DMS153 treated with DMSO at 0.1 percent for 48 hours (cell line): ENCODE measurements at regions not wholly inside any gene's neighbourhood (a gene's known extent, or its start where the extent isn't known, plus 50 kb on each side); places are given as distances from the start of the nearest gene placed in this dataset.

Experiments
- DNase-seq: peaks from one replicate; lab custom pipeline; 2025; ENCODE audit not compliant: unreplicated experiment; lab: John Stamatoyannopoulos, UW

DNA sequence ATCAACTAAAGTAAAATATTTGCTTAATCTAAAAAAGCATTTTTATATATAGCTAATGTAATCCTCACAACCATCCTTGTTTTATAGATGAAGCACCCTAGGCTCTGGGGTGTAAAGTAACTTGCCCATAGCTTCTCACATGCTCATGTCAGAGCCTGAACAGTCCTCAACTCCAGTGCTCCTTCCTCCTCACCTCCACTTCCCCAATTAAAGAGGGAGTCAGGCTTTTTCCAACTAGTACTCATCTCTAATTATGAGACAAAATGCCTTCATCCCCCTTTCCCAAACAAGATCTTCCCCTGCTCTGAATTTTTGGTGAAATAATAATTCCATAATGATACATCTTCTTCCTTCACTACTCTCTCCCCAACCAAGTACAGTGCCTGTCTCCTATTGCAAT lies 290.8 kb upstream of the PRDM1 start:
- DNase-seq: no peak

DNA sequence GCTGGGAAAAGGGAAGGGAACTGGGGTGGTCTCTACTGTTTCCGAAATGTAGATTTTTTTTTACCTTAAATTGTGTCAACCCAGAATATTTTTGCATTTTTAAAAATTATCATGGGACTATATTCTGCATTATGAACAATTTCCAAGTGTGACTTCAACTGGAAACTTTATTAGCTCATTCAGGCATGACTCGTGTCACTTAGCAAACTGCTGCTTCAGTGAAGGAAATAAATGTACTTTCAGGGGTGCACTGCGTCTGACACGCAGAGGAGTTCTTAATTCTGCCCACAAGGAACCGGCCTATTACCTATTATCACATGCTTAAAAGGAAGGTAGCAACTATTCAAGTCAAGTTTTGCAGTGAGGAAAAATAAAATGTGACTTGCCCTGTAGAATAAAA lies 291.3 kb upstream of the PRDM1 start:
- no peak for DNase-seq

DNA sequence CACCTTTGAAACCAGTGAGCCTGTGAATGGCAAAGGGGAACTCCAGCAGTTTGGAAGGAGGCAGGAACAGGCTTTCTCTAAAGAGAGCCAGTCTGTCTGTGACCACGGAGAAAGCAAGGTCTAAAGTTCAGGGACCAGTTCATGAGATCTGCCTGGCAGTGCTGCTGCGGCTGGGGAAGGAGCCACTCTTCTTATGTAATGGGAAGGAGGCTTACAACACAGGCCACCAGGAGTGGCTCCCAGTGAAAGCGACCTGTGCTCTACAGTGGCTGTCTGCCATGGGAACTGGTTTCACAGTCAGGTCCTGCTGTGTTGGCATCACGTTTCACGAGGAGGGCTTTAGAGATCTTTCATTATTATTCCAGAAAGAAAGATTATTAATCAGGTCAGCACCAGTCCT lies 291.9 kb upstream of the PRDM1 start:
- DNase-seq: no peak

DNA sequence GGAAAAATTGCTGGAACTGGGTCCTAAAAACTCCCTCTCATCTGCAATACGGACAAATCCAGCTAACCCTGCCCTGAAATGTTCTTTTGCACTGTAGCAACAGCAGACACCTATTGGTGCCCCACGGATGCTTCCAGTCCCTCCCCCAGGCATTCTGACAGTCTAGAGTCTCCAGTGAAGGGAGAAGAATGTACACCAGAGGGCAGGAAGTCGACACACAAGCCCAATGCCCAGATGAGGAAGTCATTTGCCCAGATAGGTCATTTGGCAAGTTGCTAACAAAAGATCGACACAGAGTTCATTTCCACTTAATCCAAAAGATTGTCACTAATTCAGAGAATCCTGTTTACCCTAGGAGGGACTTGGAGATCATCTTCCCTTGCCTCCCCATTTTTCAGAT lies 293.0 kb upstream of the PRDM1 start:
- peak; percentile 11 for DNase-seq

DNA sequence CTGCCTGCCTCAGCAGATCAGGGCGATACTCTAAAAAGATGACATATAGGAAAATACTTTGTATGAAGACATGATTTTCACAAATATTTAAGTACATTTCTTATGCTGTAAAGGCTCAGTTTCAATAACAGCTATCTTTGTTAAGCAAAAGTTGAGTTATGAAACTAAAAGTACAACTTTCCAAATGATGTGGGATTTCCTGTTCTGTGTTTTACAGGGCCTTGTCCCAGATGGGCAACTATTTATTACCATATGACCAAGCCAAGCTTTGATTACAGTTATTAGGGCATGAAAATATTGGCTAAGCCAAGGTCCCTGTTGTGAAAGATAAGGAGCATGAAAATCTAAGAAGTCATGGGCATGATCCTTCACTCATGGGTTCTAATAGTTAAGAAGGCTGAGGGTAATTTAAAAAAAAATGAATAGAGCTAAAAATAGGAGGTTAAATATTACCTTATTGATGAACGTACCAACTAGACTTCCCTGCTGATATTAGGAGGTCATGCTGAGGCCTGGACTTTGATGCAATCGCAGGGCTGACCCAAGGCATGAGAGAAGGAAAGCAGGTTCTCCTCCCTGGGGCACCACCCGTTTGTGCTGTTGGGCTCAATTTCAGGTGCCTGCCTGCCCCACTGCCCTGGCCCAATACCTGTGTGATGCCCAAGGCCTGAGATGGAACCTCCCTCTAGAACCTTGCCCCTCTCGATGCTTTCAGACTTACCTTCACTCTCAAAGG lies 294.4 kb upstream of the PRDM1 start:
- DNase-seq: no peak

DNA sequence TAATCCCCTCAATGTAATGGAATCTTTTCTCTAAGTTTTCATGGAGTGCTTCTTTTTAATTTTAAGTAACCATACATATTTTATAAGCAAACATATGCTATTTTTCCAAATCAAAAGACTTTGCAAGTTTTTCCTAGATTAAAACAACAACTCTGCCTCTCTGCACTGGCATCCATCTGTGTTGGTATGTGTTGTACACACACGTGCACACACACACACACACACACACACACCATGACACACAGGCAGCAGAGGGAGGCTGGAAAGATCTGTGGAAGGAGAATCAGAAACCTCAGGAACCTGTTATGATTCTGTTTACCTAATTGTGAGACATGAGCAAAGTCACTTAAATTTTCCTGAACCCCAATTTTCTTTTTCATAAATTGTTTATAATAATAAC lies 295.0 kb upstream of the PRDM1 start:
- DNase-seq: no peak

DNA sequence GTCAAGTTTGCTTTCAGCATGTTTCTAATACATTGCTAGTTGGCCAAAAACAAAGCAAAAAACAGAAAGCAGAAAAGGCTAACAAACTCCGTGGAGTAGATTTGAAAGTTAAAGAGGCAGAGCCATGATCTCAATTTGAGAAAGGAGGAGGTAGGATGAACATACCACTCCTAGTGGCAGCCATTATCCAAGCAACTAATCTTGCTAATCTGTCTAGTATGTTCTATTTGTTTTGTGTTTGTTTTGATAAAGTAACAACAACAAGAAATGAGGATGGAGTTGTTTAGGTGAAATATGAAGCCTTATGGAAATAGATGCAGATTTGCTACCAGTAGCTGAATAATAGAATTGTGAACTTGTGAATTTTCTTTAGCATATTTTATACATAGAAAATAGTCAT lies 295.5 kb upstream of the PRDM1 start:
- DNase-seq: no peak

DNA sequence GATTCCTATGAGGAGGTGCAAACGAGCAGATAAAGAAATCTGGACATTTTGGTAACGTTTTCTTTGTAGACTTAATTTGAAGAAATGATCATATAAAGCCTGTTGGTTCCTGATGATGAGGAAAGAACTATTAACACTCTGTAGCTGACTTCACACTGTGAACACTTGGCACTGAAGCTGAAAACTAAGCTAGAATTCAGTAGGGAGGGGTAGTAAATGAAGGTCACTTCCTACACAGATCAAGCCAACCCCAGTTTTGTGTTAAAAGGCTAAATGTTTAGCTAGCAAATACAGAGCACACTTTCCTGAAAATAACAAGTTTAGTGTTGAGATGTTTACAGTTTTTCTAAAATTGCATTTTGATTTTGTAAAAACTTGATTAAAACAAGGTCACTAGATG lies 296.2 kb upstream of the PRDM1 start:
- DNase-seq: no peak

DNA sequence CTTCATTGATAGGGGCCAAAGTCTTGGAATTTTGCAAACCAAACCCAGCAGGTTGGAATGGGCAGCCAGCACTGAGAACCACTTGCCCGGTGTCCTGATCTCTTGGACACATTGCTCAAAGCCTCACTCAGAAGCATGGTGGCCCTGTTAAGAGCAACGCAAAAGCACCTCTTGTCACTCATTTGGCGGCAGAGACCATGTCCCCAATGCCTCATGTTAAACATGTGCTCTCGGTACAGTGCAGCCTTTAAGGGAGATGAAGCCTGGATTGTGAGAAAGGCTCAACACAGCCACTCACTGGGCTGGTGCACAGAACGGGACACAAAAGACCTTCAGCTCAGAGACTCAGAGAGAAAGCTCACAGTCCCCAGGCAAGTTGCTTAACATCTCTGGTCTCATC lies 298.4 kb upstream of the PRDM1 start:
- no peak for DNase-seq

DNA sequence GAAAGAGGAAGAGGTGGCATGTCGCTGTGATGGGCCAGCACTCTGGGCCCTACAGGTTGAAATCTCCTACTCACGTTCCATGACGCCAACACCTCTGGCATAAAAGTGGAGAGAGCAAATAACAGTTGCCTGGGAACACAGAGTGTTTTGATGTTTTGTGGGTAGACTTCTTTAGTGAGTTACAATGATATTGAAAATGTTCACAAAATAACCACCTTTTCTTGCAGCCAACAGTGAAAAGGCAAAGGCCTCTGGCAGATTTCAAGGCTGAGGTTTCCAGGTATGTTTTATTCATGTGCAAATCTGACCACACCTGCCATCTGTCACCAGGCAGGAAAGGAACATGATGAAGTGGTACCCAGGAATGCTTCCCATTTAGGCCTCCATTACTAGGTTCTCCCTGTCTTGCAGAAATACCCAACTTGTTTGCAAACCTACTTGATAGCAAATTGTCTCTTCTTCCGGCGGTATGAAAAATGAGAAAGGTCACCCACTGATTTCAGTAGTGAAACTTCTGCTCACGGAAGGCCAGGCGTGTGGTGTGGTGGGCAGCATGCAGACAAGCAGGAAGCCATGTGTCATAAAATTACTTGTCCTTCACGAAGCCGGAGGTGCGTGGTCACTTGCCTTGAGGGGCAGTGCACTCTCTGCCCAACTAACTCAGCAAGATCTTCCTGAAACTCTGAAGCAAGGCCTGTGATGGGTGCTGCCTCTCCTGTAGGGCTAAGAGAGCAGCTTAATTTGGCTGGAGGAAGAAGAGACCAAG lies 299.1 kb upstream of the PRDM1 start:
- DNase-seq: peak; percentile 13

DNA sequence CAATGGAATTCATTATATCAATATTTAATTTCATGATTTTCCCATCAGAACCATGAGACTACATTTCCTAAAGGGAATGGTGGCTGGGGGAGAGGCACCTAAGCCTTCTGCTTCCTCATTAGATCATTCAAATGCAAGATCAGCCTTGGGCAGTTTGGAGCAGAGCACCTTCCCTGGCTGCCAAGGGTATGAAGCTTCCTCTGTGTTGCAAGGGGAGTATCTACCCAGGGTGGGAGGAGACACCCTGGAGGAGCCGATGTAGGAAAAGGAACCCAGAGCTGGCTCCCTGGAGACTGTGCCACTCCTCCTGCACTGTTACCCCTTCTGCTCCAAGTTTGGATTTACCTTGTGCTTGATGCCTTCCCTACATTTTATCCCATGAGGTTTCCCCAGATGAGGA lies 299.7 kb upstream of the PRDM1 start:
- DNase-seq: no peak

DNA sequence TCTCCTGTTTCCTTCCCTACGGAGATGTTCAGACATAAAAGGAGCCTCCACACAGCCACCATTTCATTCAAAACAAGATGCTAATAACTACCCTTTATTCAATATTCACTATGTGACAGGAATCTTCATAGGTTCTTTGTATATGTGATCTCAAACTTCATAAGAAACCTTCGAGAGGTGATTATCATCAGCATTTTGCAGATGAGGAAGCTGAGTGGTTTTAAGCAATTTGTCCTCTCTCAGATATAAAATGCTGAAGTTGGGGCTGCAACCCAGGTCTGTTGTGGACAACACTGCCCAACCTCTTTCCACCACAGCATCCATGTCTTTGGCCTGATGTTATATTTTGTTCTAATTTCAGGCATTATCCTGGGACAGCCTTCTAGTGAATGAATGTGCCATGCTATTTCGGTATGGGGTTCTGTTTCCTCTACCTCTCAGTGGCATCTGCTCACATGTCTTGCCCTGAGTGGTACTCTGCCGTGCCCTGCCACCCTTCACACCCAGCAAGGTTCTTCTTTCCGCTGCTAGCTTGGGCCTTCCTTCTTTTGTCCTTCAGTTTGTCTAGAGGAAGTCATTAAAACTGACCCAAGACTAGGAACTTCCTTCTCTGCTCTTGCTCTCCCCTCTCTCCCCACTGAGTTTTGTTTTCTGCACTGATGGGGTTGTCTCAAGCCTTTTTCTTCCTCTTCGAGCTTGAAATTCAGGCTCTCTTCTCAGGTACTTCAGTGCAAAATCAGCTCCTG lies 300.9 kb upstream of the PRDM1 start:
- DNase-seq: no peak

DNA sequence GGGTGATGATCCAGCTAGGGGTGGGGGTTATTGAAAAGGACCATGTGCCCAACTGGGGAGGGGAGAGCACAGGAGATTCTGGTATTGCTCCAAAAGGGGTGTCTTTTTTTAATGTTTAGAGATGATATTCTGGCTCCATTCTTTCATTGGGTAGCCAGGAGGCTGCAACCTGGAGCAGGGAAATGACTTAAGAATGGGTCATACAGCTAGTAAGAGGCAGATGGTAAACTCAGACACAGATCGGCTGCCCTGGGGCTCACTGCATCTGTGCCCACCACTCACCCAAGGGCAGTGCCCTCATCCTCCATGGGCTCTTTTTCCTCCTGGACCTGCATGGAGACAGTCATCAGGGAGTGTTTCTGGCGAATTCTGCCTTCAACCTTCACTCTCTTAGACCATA lies 302.0 kb upstream of the PRDM1 start:
- no peak for DNase-seq

DNA sequence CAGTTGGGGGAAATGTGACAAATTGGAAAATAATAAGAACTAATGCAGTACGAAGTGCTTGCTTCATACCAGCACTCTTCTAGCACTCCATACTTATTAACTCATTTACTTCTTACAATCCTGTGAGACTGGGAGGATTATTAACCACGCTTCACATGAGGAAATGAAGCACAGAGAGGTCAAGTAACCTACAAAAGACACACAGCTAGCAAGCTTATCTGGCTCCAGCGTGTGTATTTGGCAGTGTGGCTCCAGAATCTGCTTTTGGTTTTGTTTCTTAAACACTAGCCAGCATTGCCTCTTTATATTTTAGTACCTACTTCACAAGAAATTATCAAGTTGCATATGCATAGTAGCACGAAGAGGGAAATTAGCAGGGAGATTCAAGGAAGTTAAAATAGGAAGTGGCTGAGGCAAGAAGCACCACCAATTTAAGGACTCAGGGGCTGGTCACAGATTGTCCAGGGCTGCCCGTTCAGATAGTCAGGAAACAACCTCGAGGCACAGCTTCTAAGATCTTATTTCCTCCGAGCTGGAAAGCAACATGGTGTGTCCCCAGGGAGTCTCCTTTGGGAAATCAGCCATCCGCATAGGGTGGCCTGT lies 302.7 kb upstream of the PRDM1 start:
- DNase-seq: no peak

DNA sequence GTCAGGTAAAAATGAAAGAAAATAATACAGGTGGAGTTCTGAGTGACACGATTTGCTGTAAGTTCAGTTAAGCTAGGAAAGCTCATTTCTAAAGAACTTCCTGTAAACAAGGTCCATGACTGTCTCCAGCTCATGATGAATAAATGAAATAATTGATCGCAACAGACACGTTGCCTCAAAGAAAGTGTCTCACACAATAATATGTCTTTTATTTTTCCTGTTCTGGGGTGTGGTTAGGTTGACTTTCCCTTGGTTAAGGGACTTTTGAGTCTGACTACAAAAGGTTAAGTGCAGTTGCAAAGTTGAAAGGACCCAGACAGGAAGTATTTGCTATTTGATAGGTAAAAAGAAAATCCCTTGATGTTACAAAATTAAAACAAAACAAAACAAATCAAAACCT lies 304.2 kb upstream of the PRDM1 start:
- no peak for DNase-seq

DNA sequence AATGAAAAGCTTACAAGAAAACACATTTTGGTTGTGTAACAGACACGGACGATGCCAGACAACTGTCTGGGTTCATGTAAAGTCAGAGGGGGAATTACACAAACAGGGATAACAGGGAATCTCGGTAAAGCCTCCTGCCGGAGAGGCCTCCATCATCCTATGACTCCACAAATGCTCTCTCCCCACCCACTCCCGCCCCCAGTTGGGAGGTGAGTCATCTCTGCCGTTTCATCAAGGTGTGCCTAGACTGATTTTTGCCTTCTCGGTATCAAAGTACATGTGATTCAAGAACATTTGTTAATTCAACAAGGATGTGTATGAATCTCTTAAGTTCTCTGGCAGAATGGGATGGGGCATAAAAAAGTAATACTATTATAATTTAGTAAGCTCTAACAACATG lies 304.9 kb upstream of the PRDM1 start:
- no peak for DNase-seq

DNA sequence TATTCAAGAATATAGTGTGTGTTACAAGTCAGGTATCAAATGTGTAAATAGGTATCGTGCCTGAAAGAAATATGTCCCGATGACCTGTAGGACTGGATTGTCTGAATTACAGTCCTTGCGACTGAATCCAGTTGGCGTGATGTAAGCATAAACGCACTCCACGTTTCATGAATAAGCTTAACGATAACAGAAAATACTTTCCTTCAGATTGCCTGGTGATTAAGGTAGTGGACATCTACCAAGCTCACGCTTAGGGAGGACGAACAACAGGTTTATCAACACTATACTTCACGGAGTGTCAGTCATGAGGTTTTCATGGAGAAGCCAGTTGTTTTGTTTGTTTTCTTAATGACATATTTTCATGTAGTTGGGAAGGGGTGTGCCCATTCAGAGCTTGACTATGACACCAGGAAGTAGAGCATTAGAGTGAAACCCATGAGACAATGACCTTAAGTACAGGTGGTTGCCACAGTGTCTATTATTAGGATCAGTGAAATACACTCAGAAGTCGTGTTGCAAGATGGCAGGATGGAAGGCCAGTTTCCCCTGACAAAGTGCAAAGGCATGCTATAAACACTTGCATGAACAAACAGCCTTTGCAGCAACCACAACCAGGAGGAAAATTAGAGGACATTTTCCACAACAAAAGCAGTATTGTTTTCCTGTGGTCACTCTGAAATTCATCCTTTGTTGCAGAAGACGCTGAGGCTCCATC lies 305.8 kb upstream of the PRDM1 start:
- DNase-seq: peak; percentile 16

DNA sequence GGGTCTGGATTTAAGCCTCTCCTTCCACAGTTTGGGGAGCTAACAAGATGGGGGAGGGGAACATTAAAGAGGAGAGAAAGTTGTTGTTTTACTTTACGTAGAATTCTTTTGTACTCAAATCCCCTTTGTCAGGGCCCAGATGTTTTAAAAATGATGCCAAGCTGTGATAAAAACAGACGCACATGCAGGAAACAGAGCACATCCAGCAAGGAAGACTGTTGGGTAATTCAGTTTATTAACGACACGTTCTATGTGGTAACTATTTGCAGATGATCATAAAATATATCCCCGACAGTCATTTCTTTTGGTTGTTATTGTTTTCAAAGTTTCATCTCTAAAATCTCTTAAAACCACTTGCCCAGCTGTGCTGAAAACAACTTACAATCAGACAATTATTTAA lies 307.0 kb upstream of the PRDM1 start:
- no peak for DNase-seq

DNA sequence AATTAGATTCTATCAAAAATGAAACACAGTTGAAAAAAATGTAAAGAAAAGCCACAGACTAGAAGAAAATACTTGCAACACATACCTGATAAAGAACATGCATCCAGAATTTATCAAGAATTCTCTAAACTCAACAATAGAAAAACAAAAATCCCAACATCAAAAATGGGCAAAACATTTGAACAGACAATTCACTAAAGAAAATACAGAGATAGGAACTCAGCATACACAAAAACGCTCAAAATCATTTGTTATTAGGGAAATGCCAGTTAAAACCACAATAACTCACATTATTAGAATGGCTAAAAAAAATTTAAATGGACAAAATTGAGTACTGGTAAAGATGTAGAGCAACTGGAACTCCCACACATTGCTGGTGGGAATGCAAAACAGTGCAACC lies 311.0 kb upstream of the PRDM1 start:
- DNase-seq: no peak

DNA sequence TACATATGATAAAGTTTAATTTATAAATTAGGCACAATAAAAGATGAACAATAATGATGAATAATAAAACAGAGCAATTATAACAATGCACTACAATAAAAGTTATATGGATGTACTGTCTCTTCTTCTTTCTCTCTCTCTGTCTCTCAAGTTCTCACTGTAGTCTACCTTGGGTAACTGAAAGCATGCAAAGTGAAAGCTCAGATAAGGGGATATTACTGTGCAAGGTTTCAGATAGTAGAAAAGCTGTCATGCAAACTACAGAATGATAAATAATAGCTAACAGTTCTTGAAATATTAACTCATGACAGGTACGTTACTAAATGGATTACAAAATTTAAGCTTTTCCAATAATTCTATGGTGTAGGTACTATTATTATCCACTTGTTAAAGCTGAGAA lies 311.9 kb upstream of the PRDM1 start:
- DNase-seq: no peak

DNA sequence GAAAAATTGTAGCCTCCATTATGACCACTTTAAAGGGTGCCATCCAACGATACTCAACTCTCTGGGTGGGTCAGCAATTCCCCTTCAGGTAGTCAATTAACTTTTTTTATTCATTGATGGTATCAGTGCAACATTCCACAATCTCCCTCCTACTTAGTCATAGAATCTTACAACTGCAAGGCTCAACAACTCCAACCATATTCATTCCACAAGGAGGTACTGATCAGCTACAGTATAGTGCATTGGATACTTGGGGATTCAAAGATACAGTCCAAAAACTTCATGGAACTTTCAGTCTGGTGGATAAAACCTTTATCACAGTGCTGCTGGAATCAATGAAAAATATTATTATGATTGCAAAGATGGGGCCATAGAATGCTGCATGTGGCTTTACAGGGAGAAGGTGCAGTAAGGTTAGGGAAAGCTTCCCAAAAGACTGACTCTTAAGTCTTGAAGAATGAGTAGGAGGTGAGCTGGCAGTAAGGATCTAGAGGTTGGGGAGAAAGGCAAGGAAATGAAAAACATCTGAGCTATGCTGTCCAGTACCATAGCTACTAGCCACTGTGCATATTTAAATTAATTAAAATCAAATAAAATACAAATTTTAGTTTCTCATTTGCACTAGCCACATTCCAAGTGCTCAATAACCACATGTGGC lies 314.7 kb upstream of the PRDM1 start:
- no peak for DNase-seq
